ENCODE measurements at regions not wholly inside any gene's neighbourhood (a gene's known extent, or its start where the extent isn't known, plus 50 kb on each side); places are given as distances from the start of the nearest gene placed in this dataset.

- Histone ChIP-seq H3K4me2 (ENCODE audit: low read depth, low read length) (peak overlapping the region; percentile 37; the same call in 1 of the 2 replicates), H3K4ac (ENCODE audit: low read depth, low read length) (no peak overlapping the region), H4K20me1 (ENCODE audit: insufficient read depth, low read length) (no peaks in the 10 kb centered on the region), H3K79me1 (ENCODE audit: low read depth in 1 of 2, low read length in 2 of 2) (no peaks in the 10 kb centered on the region), H3K4me1 (ENCODE audit: control insufficient read depth, insufficient read depth, low read length) (peaks cover 2% of the 10 kb centered on the region; the same call in 1 of the 2 replicates), H2BK120ac (ENCODE audit: low read depth, low read length) (no peak overlapping the region), H2AK9ac (replicated peaks; ENCODE audit: low read depth, low read length, poor library complexity) (no peak overlapping the region), H3K27me3 (ENCODE audit: control insufficient read depth, insufficient read depth, low read length) (no peaks in the 10 kb centered on the region), H3K56ac (ENCODE audit: extremely low read depth, insufficient read depth, low read length) (no peak overlapping the region), H3K14ac (replicated peaks; ENCODE audit: low read depth, low read length) (no peak overlapping the region), H4K91ac (ENCODE audit: insufficient read depth, low read depth, low read length) (no peak overlapping the region), H2AFZ (replicated peaks; ENCODE audit: low read length, poor library complexity) (no peak overlapping the region), H3K9ac (ENCODE audit: low read depth, low read length) (no peak overlapping the region), H2BK15ac (ENCODE audit: low read depth, low read length) (no peak overlapping the region), H2BK20ac (ENCODE audit: low read depth, low read length) (no peak overlapping the region), H2AK5ac (ENCODE audit: low read depth, low read length) (no peak overlapping the region), H4K5ac (ENCODE audit: low read depth, low read length) (no peak overlapping the region), H3K27ac (ENCODE audit: insufficient read depth, low read length) (no peak overlapping the region), H3K9me1 (ENCODE audit: insufficient read depth, low read length) (no peaks in the 10 kb centered on the region), H3K9me3 (ENCODE audit: control insufficient read depth, insufficient read depth, low read length) (no peaks in the 10 kb centered on the region), H3K36me3 (ENCODE audit: control insufficient read depth, insufficient read depth, low read length) (no peaks in the 10 kb centered on the region), H3K23ac (ENCODE audit: low read depth, low read length) (no peak overlapping the region), H3K18ac (ENCODE audit: low read depth, low read length) (no peak overlapping the region), H3K4me3 (ENCODE audit: insufficient read depth, low read depth, low read length) (no peak overlapping the region), H4K8ac (ENCODE audit: low read depth in 2 of 2, low read length in 2 of 2) (no peak overlapping the region), H2BK5ac (ENCODE audit: low read depth, low read length, poor library complexity, severe bottlenecking) (no peak overlapping the region)
- intact Hi-C loops (cut with micrococcal nuclease) (no loop called here), dilution Hi-C loops (cut with HindIII; ENCODE audit: low sequenced_read_pairs, unreplicated experiment) (no loop called here), in situ Hi-C loops (cut with MboI; ENCODE audit: low sequenced_read_pairs) (no loop called here)
- ChIA-PET CTCF (no interaction called here), POLR2A (ENCODE audit: unreplicated experiment) (no interaction called here)
- BruUV-seq (replicated peaks) = no TSS peak
- ATAC-seq (ENCODE audit: low read depth) (no peak), DNase-seq (peak; percentile 12)
- no CpG with 5 or more reads among the region's 4 CpGs for WGBS, 2 experiments (ENCODE audit: extremely low coverage in 2 of 2, insufficient read length in 1 of 2)
- TF ChIP-seq POLR2A (IDR thresholded peaks at IDR 0.05; ENCODE audit: low read depth, low read length) (no peak), RAD21 (IDR thresholded peaks at IDR 0.05; ENCODE audit: low read length) (no peak), RFX5 (IDR thresholded peaks at IDR 0.05; ENCODE audit: low read depth, low read length) (no peak), RCOR1 (IDR thresholded peaks at IDR 0.05; ENCODE audit: insufficient replicate concordance, low read length) (no peak), MAFK (IDR thresholded peaks at IDR 0.05; ENCODE audit: low read depth, low read length) (no peak), CTCF (conservative IDR thresholded peaks at IDR 0.05; ENCODE audit: low read depth, low read length) (no peak), FOS (IDR thresholded peaks at IDR 0.05; ENCODE audit: low read depth, low read length) (no peak)
These were observed 839.1 kb downstream of the GALC start for GRCh38 chr14:87153901-87154300.

Measured in IMR-90 (cell line).